CD4-positive, alpha-beta T cell treated with Interferon gamma for 1 hour (primary cell): ENCODE measurements at regions not wholly inside any gene's neighbourhood (a gene's known extent, or its start where the extent isn't known, plus 50 kb on each side); places are given as distances from the start of the nearest gene placed in this dataset.

Experiments
- DNase-seq: peaks from one replicate; pipeline ENCODE4 v3.0.0-alpha.2; 2020

GRCh38 chr20:60454491-60454890 lies 496.3 kb downstream of the CDH26 start:
- DNase-seq, result no peak

GRCh38 chr20:60455272-60455671 lies 497.0 kb downstream of the CDH26 start:
- DNase-seq, result no peak

DNA sequence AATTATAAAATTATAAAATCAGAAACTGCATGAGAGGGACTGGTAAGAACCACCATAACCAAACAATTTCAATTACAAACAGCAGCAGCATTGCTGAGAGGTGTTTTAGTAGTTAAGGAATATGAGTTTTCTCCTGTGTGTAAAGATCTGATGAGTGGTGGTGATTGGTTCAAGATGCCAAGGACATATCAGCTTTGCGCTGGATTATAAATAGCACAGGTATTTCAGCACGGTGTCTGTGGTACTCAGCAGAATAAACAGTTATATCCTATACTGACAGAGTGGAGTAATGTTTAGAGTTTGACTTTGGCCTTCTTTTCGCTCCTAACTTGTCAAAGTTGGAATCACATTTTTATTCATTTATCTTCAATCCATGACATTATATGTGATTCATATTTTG lies 501.0 kb downstream of the CDH26 start:
- no peak for DNase-seq

DNA sequence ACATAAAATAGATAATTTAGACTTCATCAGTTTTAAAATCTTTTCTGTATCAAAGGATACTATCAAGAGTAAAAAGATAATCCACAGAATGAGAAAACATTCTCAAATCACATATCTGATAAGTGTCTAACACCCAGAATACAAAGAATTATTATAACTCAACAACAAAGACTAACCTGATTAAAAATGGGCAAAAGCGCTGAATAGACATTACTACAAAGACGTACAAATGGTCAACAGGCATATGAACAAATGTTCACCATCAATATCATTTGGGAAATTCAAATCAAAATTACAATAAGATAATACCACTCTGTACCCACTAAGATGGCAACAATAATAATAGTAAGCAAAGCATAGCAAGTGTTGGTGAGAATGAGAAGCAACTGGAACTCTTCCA lies 503.8 kb downstream of the CDH26 start:
- no peak for DNase-seq

DNA sequence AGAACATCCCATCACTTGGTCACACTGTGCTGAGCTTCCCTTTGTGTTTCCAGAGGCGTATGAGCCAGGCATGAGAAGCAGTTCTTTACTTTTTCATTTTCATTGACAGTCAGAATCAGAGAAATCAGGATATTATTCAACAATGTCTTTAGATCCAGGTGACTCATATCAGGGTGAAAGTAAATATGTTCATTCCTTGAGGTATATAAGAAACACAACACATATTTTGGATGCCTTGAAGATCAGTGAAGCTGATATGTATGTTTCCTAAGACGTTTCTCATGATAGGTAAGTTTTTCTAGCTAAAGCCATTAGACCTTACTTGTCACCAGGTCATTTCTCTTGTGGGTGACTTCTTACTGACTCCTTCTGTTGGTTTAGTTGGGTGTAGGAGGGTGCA lies 505.6 kb downstream of the CDH26 start:
- no peak for DNase-seq

- DNase-seq, result no peak
Observed at GRCh38 chr20:60465439-60465838, 507.2 kb downstream of the CDH26 start.

DNA sequence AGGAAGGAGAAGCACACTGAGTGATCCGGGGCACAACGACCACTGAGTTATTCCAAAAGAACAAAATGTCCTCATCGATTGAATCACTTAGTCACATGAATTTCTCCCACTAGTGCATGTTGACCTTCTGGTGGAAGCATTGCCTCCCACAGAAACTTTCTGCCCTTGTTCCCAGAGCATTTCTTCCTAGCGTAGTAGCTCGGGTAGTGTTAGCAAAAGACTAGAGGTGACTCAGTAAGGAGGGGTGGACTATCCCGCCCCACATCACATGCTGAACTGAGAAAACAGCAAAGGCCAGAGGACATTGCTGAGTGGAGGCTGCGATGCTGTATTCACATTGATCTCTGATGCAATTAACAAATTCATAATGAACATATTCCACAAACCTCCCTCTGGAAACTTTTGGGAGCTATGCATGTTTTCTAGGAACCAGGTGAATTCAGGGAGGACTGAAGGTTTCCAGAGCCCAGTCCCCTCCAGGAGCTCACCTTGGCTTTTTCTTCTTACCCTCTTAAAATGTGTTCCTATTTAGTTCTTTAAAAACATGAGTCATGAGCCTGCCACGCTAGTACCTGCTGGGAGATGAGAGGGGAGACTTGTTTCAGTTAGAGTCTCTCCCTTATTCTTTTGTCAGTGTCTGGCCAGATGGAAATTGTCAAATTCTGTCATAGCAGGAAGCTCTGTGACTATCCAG lies 507.9 kb downstream of the CDH26 start:
- no peak for DNase-seq

DNA sequence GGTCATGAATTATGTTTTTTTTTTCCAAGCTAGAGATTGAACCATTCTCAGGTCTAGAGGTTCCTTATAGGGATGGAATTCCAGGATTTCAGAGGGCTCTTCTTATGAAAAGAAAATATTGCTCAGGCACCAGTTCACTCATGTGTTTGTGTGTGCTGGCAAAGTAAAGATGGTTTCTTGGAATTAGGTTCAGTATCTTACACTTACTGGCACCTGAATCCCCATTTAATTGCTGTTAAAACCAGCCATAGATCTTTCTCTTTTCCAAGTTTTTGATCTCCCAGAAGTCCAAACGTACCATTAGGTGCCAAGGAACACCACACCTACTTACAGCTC lies 508.4 kb downstream of the CDH26 start:
- no peak for DNase-seq

DNA sequence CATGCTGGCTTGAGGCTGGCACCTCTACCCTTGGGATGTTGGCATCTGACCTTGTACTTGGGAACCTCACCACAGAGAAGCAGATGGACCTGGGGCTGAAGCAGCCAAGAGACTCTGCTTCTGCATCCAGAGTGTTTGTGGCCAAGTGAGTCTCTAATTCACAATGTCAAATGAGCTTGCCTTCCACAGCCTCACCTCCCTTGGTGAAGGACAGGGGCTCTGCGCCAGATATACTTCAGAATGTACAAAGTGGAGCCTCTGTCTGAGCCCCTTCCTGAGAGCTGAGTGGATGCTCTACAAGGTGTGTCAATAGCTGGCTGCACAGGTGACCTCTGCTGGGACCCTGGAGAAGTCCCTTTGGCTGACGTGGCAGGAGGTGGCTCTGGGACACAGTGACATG lies 508.9 kb downstream of the CDH26 start:
- no peak for DNase-seq

- no peak for DNase-seq
Observed at GRCh38 chr20:60467771-60468170, 509.5 kb downstream of the CDH26 start.

- no peak for DNase-seq
Observed at GRCh38 chr20:60469829-60470228, 511.6 kb downstream of the CDH26 start.

- no peak for DNase-seq
Observed at GRCh38 chr20:60470366-60470765, 512.1 kb downstream of the CDH26 start.

GRCh38 chr20:60473211-60473610 lies 515.0 kb downstream of the CDH26 start:
- no peak for DNase-seq

GRCh38 chr20:60474385-60474910 lies 516.2 kb downstream of the CDH26 start:
- DNase-seq, result no peak

DNA sequence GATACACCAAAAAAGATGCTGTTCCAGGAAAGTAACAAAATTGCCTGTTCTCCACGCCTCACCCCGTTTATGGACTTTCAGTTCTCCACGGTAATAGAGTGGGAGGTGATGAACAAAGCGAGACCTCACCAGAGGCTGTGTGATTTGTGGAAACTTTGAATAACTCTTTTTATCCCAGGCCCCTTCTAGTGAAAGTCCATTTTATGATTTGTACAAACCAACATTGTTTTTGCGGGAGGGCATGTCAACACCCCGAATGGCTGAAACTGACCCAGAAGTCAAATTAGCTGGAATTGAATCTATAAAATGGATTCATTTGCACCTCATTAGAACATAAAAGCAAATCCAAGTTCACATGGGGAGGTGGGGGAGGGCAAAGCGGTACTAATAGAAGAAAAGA lies 517.8 kb downstream of the CDH26 start:
- DNase-seq, result no peak

DNA sequence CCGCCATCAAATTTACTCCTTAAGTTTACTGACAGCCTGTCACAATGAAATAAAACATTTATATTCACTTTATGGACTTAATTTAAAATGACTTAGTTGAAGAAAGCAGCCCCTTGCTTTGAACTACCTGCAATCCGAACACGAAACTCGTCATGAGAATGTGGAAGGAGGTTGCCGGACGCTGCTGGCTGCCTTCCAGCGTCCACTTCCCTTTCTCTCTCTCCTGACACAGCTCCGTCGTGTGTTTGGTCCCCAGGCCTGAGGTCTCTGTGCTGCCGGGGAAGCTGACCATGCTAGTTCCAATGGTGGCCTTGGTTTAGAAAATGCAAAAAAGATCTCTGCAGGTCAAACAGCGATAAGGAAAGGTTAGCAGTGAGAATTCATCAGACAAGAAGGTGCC lies 519.7 kb downstream of the CDH26 start:
- no peak for DNase-seq

DNA sequence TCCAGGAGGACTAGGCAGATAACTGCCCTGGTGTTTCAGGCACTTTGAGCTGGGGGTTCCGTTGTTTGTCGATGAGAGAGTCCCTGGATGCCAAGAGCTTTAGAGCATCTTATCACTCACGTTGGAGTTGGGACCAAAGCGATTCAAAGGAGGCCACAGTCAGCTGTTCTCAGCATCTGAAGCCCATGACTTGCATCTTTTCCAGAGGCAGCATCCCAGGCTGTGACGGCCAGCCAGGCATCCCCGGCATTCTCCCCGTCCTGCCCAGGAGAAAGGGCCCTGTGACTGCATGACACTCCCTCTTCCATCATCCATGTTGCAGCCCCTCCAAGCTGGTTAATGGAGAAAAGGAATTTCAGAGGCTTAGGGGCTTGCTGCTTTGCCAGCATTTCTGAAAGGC lies 520.3 kb downstream of the CDH26 start:
- DNase-seq, result no peak

GRCh38 chr20:60480950-60481742 lies 522.9 kb downstream of the CDH26 start:
- DNase-seq, result no peak

DNA sequence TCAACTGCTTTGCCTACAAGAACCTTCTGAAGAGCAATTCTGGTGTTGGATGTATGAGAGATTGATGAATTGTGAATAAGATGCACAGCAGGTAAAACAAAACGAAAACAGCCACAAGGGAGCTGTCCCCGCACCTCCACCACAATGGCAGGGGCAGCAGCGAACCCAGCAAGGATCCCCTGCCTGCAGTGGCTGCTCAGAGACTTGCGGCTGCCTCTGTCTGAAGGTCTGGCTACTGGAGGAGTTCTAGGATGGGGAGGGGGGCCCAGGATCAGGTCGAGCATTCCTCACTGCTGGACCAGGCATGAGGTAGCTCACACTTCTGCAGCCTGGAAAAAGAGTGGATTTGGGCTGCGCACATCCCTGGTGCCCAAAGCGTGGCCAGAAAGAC lies 523.5 kb downstream of the CDH26 start:
- DNase-seq, result no peak

GRCh38 chr20:60482221-60483008 lies 524.2 kb downstream of the CDH26 start:
- DNase-seq, result no peak

- no peak for DNase-seq
Observed at GRCh38 chr20:60483371-60483770, 525.1 kb downstream of the CDH26 start.

DNA sequence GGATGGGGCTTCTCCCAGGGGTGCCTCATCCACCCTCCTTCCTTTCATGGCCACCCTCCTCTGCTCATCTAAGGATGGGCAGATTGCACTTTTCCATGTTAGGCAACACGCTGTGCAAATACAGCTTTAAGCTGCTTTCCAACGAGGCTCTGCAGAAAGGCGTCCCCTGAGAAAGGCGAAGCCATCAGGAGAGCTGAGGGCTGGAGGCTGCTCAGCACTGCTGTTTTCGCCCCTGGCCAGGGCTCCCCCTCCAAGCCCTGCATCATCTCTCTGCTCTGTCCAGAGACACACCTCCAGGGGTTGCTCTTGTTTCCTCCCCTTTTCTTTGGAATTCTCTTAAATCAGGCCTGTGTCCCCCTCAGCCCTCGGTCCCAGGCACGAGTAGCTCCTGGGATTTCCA lies 526.1 kb downstream of the CDH26 start:
- DNase-seq, result no peak

DNA sequence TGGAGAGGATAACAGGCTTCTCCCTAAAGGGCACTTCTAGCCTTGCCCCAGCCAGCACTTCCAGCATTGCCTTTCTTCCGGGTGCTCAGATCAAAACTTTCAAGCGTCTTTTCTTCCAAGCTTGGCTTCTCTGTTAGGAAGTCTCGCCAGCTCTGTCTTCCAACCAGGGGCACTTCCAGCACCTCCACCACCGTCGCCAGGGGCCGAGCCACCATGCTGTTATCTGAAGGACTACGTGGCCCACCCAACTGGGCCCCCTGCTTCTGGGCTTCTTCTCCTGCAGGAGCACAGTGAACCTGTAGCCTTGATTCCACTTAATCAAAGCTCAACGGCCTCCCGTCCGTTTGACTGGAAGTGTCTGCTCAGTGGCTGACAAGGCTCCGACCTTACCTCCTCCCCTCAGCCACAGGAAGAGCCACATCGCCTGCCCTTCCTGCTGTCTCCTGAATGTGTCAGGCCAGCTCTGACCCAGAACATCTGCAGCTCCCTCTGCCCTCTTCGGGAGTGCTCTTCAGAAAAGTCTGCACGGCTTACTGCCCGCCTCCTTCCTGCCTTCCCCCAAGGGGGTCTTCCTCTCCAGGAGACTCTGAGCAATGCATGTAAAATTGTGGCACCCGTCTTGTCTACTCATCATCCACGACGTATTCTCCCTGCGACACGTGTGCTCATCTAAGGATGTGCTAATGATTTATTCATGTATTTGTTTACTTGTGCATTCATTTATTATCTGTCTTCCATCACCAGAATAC lies 527.0 kb downstream of the CDH26 start:
- no peak for DNase-seq
